ENCODE measurements at regions not wholly inside any gene's neighbourhood (a gene's known extent, or its start where the extent isn't known, plus 50 kb on each side); places are given as distances from the start of the nearest gene placed in this dataset.

DNA sequence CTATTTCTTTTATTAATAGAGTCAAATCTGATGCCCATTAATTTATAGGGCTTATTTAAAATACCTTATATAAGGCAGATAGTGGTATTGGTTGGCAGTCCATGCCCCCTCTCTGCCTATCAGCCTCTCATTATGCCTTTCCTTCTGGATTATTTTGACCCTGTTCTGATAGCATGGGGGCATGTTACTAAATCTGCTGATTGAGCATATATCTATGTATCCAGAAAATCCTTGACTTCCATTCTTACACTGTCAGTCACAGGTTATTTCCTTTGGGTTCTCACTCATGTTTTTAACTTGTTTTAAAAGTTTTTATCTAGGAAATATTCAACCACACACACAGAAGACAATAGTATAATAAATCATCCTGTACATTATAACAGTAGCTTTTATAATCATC, 1184.9 kb downstream of the HACE1 start:
- TF ChIP-seq, protein P1, sequence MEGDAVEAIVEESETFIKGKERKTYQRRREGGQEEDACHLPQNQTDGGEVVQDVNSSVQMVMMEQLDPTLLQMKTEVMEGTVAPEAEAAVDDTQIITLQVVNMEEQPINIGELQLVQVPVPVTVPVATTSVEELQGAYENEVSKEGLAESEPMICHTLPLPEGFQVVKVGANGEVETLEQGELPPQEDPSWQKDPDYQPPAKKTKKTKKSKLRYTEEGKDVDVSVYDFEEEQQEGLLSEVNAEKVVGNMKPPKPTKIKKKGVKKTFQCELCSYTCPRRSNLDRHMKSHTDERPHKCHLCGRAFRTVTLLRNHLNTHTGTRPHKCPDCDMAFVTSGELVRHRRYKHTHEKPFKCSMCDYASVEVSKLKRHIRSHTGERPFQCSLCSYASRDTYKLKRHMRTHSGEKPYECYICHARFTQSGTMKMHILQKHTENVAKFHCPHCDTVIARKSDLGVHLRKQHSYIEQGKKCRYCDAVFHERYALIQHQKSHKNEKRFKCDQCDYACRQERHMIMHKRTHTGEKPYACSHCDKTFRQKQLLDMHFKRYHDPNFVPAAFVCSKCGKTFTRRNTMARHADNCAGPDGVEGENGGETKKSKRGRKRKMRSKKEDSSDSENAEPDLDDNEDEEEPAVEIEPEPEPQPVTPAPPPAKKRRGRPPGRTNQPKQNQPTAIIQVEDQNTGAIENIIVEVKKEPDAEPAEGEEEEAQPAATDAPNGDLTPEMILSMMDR (IDR thresholded peaks at IDR 0.05): no peak
- TF ChIP-seq EZH2phosphoT487 (IDR thresholded peaks at IDR 0.05; ENCODE audit: borderline replicate concordance, low read depth): no peak
- no peak for TF ChIP-seq SMC3 (IDR thresholded peaks at IDR 0.05; ENCODE audit: low read depth, low read length)
- TF ChIP-seq FOSL2 (IDR thresholded peaks at IDR 0.05; ENCODE audit: borderline replicate concordance, low read depth): no peak
- no peak for TF ChIP-seq FOXM1 (IDR thresholded peaks at IDR 0.05; ENCODE audit: low read depth)
- TF ChIP-seq, protein P2, sequence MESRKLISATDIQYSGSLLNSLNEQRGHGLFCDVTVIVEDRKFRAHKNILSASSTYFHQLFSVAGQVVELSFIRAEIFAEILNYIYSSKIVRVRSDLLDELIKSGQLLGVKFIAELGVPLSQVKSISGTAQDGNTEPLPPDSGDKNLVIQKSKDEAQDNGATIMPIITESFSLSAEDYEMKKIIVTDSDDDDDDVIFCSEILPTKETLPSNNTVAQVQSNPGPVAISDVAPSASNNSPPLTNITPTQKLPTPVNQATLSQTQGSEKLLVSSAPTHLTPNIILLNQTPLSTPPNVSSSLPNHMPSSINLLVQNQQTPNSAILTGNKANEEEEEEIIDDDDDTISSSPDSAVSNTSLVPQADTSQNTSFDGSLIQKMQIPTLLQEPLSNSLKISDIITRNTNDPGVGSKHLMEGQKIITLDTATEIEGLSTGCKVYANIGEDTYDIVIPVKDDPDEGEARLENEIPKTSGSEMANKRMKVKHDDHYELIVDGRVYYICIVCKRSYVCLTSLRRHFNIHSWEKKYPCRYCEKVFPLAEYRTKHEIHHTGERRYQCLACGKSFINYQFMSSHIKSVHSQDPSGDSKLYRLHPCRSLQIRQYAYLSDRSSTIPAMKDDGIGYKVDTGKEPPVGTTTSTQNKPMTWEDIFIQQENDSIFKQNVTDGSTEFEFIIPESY (IDR thresholded peaks at IDR 0.05; ENCODE audit: borderline replicate concordance, low read depth): no peak
- no peak for TF ChIP-seq FOXJ3 (CRISPR knock-in tag; IDR thresholded peaks at IDR 0.05)
- TF ChIP-seq YY1 (IDR thresholded peaks at IDR 0.05; ENCODE audit: low read depth): no peak
